IPS-15b (cell line): ENCODE measurements at regions not wholly inside any gene's neighbourhood (a gene's known extent, or its start where the extent isn't known, plus 50 kb on each side); places are given as distances from the start of the nearest gene placed in this dataset.

Experiments used
- H3K27me3 ChIP-seq: one replicate; pipeline ENCODE4 v1.6.1; 2013; ENCODE audit warnings: low read length; ENCODE audit not compliant: control insufficient read depth, insufficient read depth
- H3K36me3 ChIP-seq: one replicate; pipeline ENCODE4 v1.6.1; 2013; ENCODE audit warnings: low read length; ENCODE audit not compliant: control insufficient read depth, insufficient read depth
- H3K4me1 ChIP-seq: one replicate; pipeline ENCODE4 v1.6.1; 2013; ENCODE audit warnings: mild to moderate bottlenecking, low read length; ENCODE audit not compliant: control insufficient read depth, insufficient read depth
- H3K4me3 ChIP-seq: one replicate; pipeline ENCODE4 v1.5.1; 2013; ENCODE audit warnings: low read depth, low read length
- H3K9ac ChIP-seq: one replicate; pipeline ENCODE4 v1.6.1; 2013; ENCODE audit warnings: low read depth, mild to moderate bottlenecking, low read length
- H3K9me3 ChIP-seq: one replicate; pipeline ENCODE4 v1.6.1; 2013; ENCODE audit warnings: mild to moderate bottlenecking, low read length; ENCODE audit not compliant: control insufficient read depth, insufficient read depth

- no peaks in the 10 kb centered on the region for H3K27me3 ChIP-seq
- H3K9ac ChIP-seq, result no peak overlapping the region
- H3K4me1 ChIP-seq, result no peaks in the 10 kb centered on the region
- no peak overlapping the region for H3K4me3 ChIP-seq
- no peaks in the 10 kb centered on the region for H3K36me3 ChIP-seq
- H3K9me3 ChIP-seq, result no peaks in the 10 kb centered on the region
Measured at GRCh38 chr1:232385221-232385620, 244.7 kb downstream of the SIPA1L2 start.

- no peaks in the 10 kb centered on the region for H3K27me3 ChIP-seq
- no peaks in the 10 kb centered on the region for H3K9me3 ChIP-seq
- no peak overlapping the region for H3K9ac ChIP-seq
- no peaks in the 10 kb centered on the region for H3K36me3 ChIP-seq
- H3K4me3 ChIP-seq, result no peak overlapping the region
- no peaks in the 10 kb centered on the region for H3K4me1 ChIP-seq
Measured at GRCh38 chr1:232384171-232384883, 245.6 kb downstream of the SIPA1L2 start.

GRCh38 chr1:232383455-232384123, 246.3 kb downstream of the SIPA1L2 start:
- no peak overlapping the region for H3K4me3 ChIP-seq
- no peaks in the 10 kb centered on the region for H3K4me1 ChIP-seq
- H3K27me3 ChIP-seq, result no peaks in the 10 kb centered on the region
- no peaks in the 10 kb centered on the region for H3K9me3 ChIP-seq
- H3K36me3 ChIP-seq, result no peaks in the 10 kb centered on the region
- no peak overlapping the region for H3K9ac ChIP-seq

GRCh38 chr1:232382671-232383070, 247.3 kb downstream of the SIPA1L2 start:
- Histone ChIP-seq H3K4me1 (no peaks in the 10 kb centered on the region), H3K9ac (no peak overlapping the region), H3K27me3 (no peaks in the 10 kb centered on the region)

GRCh38 chr1:232381394-232382100, 248.4 kb downstream of the SIPA1L2 start:
- Histone ChIP-seq H3K36me3 (no peaks in the 10 kb centered on the region), H3K4me1 (no peaks in the 10 kb centered on the region), H3K9ac (no peak overlapping the region), H3K27me3 (no peaks in the 10 kb centered on the region), H3K9me3 (no peaks in the 10 kb centered on the region), H3K4me3 (no peak overlapping the region)

More at GRCh38 chr1:232382671-232383070, 247.3 kb downstream of the SIPA1L2 start:
- Histone ChIP-seq H3K4me3 (no peak overlapping the region), H3K36me3 (no peaks in the 10 kb centered on the region), H3K9me3 (no peaks in the 10 kb centered on the region)

GRCh38 chr1:232380596-232380995, 249.3 kb downstream of the SIPA1L2 start:
- H3K4me3 ChIP-seq, result no peak overlapping the region
- no peaks in the 10 kb centered on the region for H3K9me3 ChIP-seq
- H3K27me3 ChIP-seq, result no peaks in the 10 kb centered on the region
- H3K36me3 ChIP-seq, result no peaks in the 10 kb centered on the region
- no peak overlapping the region for H3K9ac ChIP-seq
- no peaks in the 10 kb centered on the region for H3K4me1 ChIP-seq

GRCh38 chr1:232380131-232380530, 249.8 kb downstream of the SIPA1L2 start:
- Histone ChIP-seq H3K36me3 (no peaks in the 10 kb centered on the region), H3K4me1 (no peaks in the 10 kb centered on the region), H3K4me3 (no peak overlapping the region), H3K27me3 (no peaks in the 10 kb centered on the region), H3K9ac (no peak overlapping the region), H3K9me3 (no peaks in the 10 kb centered on the region)

GRCh38 chr1:232379063-232379434, 250.9 kb downstream of the SIPA1L2 start:
- Histone ChIP-seq H3K27me3 (no peaks in the 10 kb centered on the region), H3K4me1 (no peaks in the 10 kb centered on the region)

GRCh38 chr1:232378266-232379062, 251.5 kb downstream of the SIPA1L2 start:
- Histone ChIP-seq H3K9ac (no peak overlapping the region), H3K4me1 (no peaks in the 10 kb centered on the region), H3K36me3 (no peaks in the 10 kb centered on the region), H3K27me3 (no peaks in the 10 kb centered on the region), H3K9me3 (no peaks in the 10 kb centered on the region), H3K4me3 (no peak overlapping the region)

More at GRCh38 chr1:232379063-232379434, 250.9 kb downstream of the SIPA1L2 start:
- no peak overlapping the region for H3K9ac ChIP-seq
- H3K4me3 ChIP-seq, result no peak overlapping the region
- no peaks in the 10 kb centered on the region for H3K36me3 ChIP-seq
- no peaks in the 10 kb centered on the region for H3K9me3 ChIP-seq

- Histone ChIP-seq H3K4me3 (no peak overlapping the region), H3K9me3 (no peaks in the 10 kb centered on the region), H3K4me1 (no peaks in the 10 kb centered on the region), H3K36me3 (no peaks in the 10 kb centered on the region), H3K9ac (no peak overlapping the region), H3K27me3 (no peaks in the 10 kb centered on the region)
Measured at GRCh38 chr1:232377494-232377770, 252.5 kb downstream of the SIPA1L2 start.

- Histone ChIP-seq H3K27me3 (no peaks in the 10 kb centered on the region), H3K36me3 (no peaks in the 10 kb centered on the region), H3K4me1 (no peaks in the 10 kb centered on the region), H3K9me3 (no peaks in the 10 kb centered on the region), H3K9ac (no peak overlapping the region), H3K4me3 (no peak overlapping the region)
Measured at GRCh38 chr1:232376632-232377493, 253.1 kb downstream of the SIPA1L2 start.
